NCI-H524 treated with DMSO at 0.1 percent for 48 hours (cell line): ENCODE measurements at regions not wholly inside any gene's neighbourhood (a gene's known extent, or its start where the extent isn't known, plus 50 kb on each side); places are given as distances from the start of the nearest gene placed in this dataset.
A peak's percentile ranks its signal among the peaks of the same experiment; 100 is the strongest.
"Not testable (repeated sequence)": the region's sequence is repeated elsewhere in the genome, so short reads cannot be mapped to it uniquely, and the experiment has no call there.

Source experiments
- DNase-seq: peaks from one replicate; lab custom pipeline; 2025; lab: John Stamatoyannopoulos, UW

DNA sequence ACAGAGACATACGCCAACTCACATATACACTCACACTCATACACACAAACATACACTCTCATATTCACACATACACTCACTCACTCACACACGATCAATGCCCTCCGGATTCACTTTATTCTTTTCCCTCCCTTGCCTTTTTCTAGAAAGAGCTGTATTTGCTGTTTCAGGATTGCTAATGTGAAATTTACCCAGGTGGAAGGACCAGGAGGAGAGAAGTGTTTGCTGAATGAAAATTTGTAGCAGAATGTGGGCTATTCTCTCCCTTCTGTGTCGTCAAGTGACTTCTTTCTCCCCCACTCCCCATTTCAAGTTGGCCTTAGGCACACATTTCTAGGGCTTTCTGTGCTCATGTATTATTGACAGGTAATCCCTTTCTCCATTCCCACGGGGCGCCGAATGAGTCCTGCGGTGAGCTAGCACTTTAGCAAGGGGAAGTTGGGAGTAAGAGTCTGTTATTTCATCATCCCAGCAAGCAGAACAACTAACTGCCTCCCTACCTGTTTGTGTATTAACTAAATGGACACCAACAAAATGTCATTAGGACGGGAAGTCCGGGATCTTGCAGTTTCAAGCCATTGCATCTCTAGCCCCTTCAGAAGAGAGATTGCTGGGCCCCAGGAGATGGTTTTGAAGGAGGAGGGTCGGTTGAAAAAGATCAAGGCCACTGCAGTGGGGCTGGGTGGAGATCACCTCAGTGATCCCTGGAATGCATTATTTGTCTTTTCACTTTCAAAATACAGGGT, 97.1 kb upstream of the TAF11L2 start:
- no peak for DNase-seq

DNA sequence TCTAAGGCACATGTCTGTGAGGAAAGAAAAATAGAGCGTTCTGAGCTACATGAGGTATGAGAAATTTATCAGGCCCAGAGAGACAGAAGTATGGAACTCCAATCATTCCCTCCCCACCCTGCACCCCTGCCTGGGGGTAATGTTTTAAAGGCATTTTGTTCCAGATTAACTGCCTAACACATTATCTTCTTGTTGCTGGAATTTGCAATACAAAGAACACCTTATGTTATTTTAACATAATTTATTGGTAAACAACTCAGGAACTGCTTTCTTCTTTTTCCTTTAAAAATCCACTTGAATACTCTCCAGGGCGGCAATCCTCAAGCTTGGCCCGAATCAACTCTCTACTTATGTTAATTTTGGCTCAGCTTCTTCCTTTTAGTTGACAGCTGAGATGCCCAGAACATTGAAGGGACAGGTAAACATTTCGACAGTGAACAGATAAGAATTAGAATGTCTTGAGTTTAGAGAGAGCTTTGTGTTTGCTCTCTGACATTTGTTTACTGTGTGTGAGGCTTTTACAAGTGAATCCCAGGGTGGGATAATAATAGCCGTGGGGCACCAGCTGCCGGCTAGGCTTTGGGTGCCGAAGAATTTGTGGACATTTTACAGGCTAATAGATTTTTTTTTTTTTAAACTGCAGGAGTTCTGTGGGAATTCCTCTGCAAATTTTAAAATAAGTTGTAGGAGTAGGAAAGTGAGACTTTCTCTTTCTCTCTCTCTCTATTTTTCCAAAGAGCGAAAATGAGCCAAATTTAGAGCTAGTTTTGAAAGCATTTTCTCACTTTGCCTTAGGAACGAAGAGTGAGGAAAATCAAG, 96.4 kb upstream of the TAF11L2 start:
- no peak for DNase-seq

DNA sequence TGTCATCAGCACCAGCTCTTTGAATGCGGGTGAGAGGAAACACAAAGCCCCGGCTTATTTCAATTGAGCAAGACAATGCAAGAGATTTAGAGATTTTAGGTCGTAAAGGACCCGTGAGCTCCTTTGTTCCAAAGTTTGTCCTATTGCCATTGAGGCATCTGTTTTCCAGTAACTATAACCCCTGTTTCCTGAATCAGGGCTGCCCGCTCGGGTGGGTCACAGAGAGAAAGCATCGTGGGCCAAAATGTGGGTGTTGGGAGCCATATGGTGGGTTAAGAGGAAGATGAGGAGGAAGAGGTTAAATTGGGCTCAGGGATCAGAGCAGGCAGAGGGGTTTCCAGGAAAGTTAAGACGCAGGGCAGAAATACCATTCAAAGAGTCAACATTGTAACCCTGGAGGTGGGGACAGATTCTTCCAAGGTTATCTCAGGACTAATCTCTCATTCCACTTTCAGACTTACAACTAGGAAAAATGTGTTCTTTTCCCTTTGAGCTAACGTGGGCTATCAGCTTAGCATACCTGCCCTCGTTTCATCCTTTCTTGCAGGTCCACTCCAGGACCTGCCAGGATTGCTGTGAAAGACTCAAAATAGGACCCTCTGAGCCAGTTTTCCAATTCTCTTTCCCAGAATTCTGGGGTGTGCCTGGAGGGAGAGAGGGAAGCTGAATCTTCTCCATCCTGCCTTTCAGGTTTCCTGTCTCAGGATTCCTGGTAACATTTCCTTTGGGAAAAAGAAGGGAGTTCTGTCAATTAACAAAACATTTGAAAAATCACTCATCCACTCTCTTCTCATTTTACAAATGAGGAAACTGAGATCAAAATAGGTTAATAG, 95.5 kb upstream of the TAF11L2 start:
- DNase-seq: no peak

- DNase-seq: no peak
Measured at GRCh38 chr5:17403695-17404490, 94.1 kb upstream of the TAF11L2 start.

- no peak for DNase-seq
Measured at GRCh38 chr5:17405976-17406375, 92.1 kb upstream of the TAF11L2 start.

GRCh38 chr5:17406423-17406838, 91.6 kb upstream of the TAF11L2 start:
- no peak for DNase-seq

DNA sequence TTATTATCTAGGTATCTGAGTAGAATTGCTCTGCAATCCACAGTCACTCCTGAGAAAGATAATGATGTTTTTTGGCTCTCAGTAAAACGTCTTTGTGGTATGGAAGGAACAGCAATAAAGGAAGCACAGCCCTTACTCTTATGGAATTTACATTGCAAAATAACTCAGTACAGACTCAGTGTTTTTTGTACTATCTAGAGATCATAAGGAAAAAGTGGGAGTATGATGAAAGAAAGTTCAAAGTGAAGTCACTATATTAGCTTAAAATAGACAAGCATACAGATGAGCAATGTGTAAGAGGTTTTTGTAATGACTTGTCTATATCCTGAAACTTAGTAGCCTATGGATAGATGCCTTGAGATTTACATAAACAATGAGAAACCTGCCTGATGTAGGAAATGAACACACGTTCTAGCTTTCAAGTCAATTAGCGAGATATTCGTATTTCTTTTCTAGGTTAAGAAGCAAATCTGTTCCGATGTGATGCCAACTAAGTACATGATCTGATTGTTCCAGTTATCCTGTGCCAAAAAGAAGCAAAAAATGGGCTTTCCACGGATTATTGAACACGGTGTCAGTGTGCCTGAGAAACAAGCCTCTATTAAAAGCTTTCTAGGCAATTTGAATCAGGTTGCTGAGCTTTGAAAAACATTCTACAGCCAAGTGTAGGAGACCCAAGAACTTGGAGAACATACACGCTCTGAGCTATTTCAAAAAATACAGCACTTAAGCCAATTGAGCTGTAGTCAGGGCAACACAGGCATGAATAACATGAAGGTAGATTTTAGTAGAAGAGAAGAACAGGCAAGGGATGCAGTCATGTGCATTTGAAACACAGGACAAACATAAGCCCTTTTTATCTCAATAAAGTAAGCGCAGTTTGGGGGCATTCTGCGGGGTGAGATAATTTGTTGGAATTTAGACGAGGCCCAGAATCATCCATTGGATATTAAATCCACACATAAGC, 86.3 kb upstream of the TAF11L2 start:
- DNase-seq: no peak

- DNase-seq: peak; percentile 32
Measured at GRCh38 chr5:17412760-17413671, 85.0 kb upstream of the TAF11L2 start.

- DNase-seq: no peak
Measured at GRCh38 chr5:17413691-17414090, 84.3 kb upstream of the TAF11L2 start.

GRCh38 chr5:17415321-17415758, 82.7 kb upstream of the TAF11L2 start:
- DNase-seq: peak; percentile 89

DNA sequence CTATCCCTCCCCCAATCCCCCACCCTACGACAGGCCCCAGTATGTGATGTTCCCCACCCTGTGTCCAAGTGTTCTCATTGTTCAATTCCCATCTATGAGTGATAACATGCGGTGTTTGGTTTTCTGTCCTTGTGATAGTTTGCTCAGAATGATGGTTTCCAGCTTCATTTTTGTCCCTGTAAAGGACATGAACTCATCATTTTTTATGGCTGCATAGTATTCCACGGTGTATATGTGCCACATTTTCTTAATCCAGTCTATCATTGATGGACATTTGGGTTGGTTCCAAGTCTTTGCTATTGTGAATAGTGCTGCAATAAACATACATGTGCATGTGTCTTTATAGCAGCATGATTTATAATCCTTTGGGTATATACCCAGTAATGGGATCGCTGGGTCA, 81.7 kb upstream of the TAF11L2 start:
- DNase-seq: not testable (repeated sequence)

- DNase-seq: no peak
Measured at GRCh38 chr5:17424674-17425073, 73.4 kb upstream of the TAF11L2 start.

GRCh38 chr5:17425385-17426070, 72.5 kb upstream of the TAF11L2 start:
- DNase-seq: no peak

- DNase-seq: no peak
Measured at GRCh38 chr5:17426104-17426749, 71.8 kb upstream of the TAF11L2 start.

- no peak for DNase-seq
Measured at GRCh38 chr5:17428176-17428800, 69.7 kb upstream of the TAF11L2 start.

DNA sequence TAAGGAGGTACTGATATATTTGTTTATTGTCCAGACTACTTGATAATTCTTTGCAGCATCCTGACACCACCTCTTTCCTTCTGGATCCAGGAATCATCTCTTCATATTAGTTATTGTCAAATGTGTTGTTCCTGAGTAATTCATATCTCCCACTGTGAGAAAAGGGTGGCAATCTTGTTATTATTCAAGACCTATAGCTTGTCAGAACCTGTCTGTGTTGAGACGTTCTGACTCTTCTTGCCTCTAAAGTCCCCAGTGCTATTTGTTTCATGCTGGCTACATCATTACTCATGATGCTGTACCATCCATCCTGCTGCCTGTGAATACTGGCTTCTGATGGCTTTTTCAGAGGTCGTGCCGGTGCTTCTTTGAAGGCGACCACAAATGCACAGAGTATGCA, 68.7 kb upstream of the TAF11L2 start:
- DNase-seq: no peak

- no peak for DNase-seq
Measured at GRCh38 chr5:17430241-17430640, 67.8 kb upstream of the TAF11L2 start.
